ENCODE measurements at regions not wholly inside any gene's neighbourhood (a gene's known extent, or its start where the extent isn't known, plus 50 kb on each side); places are given as distances from the start of the nearest gene placed in this dataset.

DNA sequence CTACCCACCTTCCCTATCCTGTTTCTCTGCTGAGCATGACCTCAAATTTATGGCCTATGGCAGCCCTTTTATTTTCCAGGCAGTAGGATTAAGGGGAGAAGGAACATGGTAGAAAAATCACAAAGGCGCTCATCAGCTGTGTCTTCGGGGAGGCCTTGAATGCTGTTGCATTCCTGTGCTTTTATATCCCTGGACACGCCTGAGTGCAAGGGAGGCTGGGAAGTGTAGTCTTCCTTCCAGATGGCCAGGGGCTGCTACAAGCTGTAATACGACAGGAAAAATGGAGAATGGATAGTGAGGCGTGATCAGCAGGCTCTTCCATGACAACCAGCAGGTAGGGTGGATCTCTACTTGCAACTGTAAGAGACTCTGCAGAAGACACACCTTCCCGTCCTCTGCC is 210.9 kb upstream of the GGTLC1 start:
- DNase-seq (ENCODE audit: low read depth in 1 of 2, low spot score in 1 of 2), result no peak
- Histone ChIP-seq H3K4me3 (no peak overlapping the region), H3K27ac (no peak overlapping the region), H3K4me1 (ENCODE audit: low read depth) (no peaks in the 10 kb centered on the region), H3K27me3 (no peaks in the 10 kb centered on the region), H3K36me3 (no peaks in the 10 kb centered on the region), H3K9me3 (ENCODE audit: low read depth) (no peaks in the 10 kb centered on the region)
- TF ChIP-seq, protein P1, sequence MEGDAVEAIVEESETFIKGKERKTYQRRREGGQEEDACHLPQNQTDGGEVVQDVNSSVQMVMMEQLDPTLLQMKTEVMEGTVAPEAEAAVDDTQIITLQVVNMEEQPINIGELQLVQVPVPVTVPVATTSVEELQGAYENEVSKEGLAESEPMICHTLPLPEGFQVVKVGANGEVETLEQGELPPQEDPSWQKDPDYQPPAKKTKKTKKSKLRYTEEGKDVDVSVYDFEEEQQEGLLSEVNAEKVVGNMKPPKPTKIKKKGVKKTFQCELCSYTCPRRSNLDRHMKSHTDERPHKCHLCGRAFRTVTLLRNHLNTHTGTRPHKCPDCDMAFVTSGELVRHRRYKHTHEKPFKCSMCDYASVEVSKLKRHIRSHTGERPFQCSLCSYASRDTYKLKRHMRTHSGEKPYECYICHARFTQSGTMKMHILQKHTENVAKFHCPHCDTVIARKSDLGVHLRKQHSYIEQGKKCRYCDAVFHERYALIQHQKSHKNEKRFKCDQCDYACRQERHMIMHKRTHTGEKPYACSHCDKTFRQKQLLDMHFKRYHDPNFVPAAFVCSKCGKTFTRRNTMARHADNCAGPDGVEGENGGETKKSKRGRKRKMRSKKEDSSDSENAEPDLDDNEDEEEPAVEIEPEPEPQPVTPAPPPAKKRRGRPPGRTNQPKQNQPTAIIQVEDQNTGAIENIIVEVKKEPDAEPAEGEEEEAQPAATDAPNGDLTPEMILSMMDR (IDR thresholded peaks at IDR 0.05; ENCODE audit: low read depth, low read length), result no peak

- TF ChIP-seq, protein P1 (IDR thresholded peaks at IDR 0.05; ENCODE audit: low read depth, low read length), result no peak
- Histone ChIP-seq H3K4me3 (no peak overlapping the region), H3K9me3 (ENCODE audit: low read depth) (no peaks in the 10 kb centered on the region), H3K27me3 (no peaks in the 10 kb centered on the region), H3K36me3 (no peaks in the 10 kb centered on the region), H3K4me1 (ENCODE audit: low read depth) (no peaks in the 10 kb centered on the region), H3K27ac (no peak overlapping the region)
- no peak for DNase-seq (ENCODE audit: low read depth in 1 of 2, low spot score in 1 of 2)
These were observed 205.6 kb upstream of the GGTLC1 start for GRCh38 chr20:24194143-24194542.

DNA sequence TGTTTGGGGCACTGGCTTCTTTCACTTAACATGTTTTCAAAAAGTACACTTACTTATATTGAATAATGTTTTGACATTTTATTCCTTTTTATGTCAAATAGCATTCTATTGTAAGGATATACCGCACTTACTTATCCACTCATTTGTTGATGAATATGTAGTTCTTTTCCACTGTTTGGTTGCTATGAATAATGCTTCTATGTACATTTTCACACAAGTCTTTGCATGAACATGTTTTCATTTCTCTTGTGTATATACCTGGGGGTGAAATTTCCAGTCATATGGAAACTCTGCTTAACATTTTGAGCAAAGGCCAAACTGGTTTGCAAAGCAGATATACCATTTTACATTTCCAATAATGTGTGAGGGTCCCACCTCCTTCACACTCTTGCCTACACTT is 202.3 kb upstream of the GGTLC1 start:
- TF ChIP-seq, protein P1 (IDR thresholded peaks at IDR 0.05; ENCODE audit: low read depth, low read length), result no peak
- Histone ChIP-seq H3K9me3 (ENCODE audit: low read depth) (no peaks in the 10 kb centered on the region), H3K36me3 (no peaks in the 10 kb centered on the region), H3K27ac (no peak overlapping the region), H3K27me3 (no peaks in the 10 kb centered on the region), H3K4me3 (no peak overlapping the region), H3K4me1 (ENCODE audit: low read depth) (no peaks in the 10 kb centered on the region)
- DNase-seq (ENCODE audit: low read depth in 1 of 2, low spot score in 1 of 2), result no peak

GRCh38 chr20:24185791-24186190 is 197.2 kb upstream of the GGTLC1 start:
- Histone ChIP-seq H3K9me3 (ENCODE audit: low read depth) (no peaks in the 10 kb centered on the region), H3K4me3 (no peak overlapping the region), H3K27ac (no peak overlapping the region), H3K27me3 (no peaks in the 10 kb centered on the region), H3K4me1 (ENCODE audit: low read depth) (no peaks in the 10 kb centered on the region), H3K36me3 (no peaks in the 10 kb centered on the region)
- DNase-seq (ENCODE audit: low read depth in 1 of 2, low spot score in 1 of 2), result no peak
- TF ChIP-seq, protein P1 (IDR thresholded peaks at IDR 0.05; ENCODE audit: low read depth, low read length), result no peak

- Histone ChIP-seq H3K36me3 (no peaks in the 10 kb centered on the region), H3K9me3 (ENCODE audit: low read depth) (no peaks in the 10 kb centered on the region), H3K4me1 (ENCODE audit: low read depth) (no peaks in the 10 kb centered on the region), H3K4me3 (no peak overlapping the region), H3K27me3 (no peaks in the 10 kb centered on the region), H3K27ac (no peak overlapping the region)
- TF ChIP-seq, protein P1 (IDR thresholded peaks at IDR 0.05; ENCODE audit: low read depth, low read length), result no peak
- no peak for DNase-seq (ENCODE audit: low read depth in 1 of 2, low spot score in 1 of 2)
These were observed 192.6 kb upstream of the GGTLC1 start for GRCh38 chr20:24181151-24181550.

- Histone ChIP-seq H3K27ac (no peak overlapping the region), H3K27me3 (no peaks in the 10 kb centered on the region), H3K4me3 (no peak overlapping the region), H3K36me3 (no peaks in the 10 kb centered on the region), H3K4me1 (ENCODE audit: low read depth) (no peaks in the 10 kb centered on the region), H3K9me3 (ENCODE audit: low read depth) (no peaks in the 10 kb centered on the region)
- DNase-seq (ENCODE audit: low read depth in 1 of 2, low spot score in 1 of 2), result no peak
- TF ChIP-seq, protein P1 (IDR thresholded peaks at IDR 0.05; ENCODE audit: low read depth, low read length), result no peak
These were observed 180.7 kb upstream of the GGTLC1 start for GRCh38 chr20:24169256-24169655.

All from cardiac muscle cell (in vitro differentiated cells and primary cell).